Thyroid gland (tissue), 4 donors: ENCODE measurements at regions not wholly inside any gene's neighbourhood (a gene's known extent, or its start where the extent isn't known, plus 50 kb on each side); places are given as distances from the start of the nearest gene placed in this dataset.

Experiments
- POLR2A ChIP-seq, 2 donors: fragments of 450-650 bp; IDR thresholded peaks; one replicate each; pipeline ENCODE4 v1.6.1; 2017; ENCODE audit warnings: antibody characterized with exemption in 2 of 2, mild to moderate bottlenecking in 2 of 2, moderate library complexity in 1 of 2
- TF ChIP-seq, protein P1 (sequence below), 6 experiments: fragments of 200-600 bp in 3 of 6; fragments of 450-650 bp in 3 of 6; sonication (generic) in 3 of 6; IDR thresholded peaks; one replicate each; pipeline ENCODE4 v1.5.1; 2016 to 2019; ENCODE audit warnings: antibody characterized with exemption in 6 of 6, mild to moderate bottlenecking in 2 of 6, inconsistent platforms in 1 of 6, moderate library complexity in 1 of 6

- TF ChIP-seq POLR2A (IDR thresholded peaks at IDR 0.05): no peak
- TF ChIP-seq, protein P1, sequence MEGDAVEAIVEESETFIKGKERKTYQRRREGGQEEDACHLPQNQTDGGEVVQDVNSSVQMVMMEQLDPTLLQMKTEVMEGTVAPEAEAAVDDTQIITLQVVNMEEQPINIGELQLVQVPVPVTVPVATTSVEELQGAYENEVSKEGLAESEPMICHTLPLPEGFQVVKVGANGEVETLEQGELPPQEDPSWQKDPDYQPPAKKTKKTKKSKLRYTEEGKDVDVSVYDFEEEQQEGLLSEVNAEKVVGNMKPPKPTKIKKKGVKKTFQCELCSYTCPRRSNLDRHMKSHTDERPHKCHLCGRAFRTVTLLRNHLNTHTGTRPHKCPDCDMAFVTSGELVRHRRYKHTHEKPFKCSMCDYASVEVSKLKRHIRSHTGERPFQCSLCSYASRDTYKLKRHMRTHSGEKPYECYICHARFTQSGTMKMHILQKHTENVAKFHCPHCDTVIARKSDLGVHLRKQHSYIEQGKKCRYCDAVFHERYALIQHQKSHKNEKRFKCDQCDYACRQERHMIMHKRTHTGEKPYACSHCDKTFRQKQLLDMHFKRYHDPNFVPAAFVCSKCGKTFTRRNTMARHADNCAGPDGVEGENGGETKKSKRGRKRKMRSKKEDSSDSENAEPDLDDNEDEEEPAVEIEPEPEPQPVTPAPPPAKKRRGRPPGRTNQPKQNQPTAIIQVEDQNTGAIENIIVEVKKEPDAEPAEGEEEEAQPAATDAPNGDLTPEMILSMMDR (IDR thresholded peaks at IDR 0.05): no peak
Measured at GRCh38 chr10:109253306-109253705, 670.0 kb downstream of the XPNPEP1 start.
